ENCODE measurements at regions not wholly inside any gene's neighbourhood (a gene's known extent, or its start where the extent isn't known, plus 50 kb on each side); places are given as distances from the start of the nearest gene placed in this dataset.

DNA sequence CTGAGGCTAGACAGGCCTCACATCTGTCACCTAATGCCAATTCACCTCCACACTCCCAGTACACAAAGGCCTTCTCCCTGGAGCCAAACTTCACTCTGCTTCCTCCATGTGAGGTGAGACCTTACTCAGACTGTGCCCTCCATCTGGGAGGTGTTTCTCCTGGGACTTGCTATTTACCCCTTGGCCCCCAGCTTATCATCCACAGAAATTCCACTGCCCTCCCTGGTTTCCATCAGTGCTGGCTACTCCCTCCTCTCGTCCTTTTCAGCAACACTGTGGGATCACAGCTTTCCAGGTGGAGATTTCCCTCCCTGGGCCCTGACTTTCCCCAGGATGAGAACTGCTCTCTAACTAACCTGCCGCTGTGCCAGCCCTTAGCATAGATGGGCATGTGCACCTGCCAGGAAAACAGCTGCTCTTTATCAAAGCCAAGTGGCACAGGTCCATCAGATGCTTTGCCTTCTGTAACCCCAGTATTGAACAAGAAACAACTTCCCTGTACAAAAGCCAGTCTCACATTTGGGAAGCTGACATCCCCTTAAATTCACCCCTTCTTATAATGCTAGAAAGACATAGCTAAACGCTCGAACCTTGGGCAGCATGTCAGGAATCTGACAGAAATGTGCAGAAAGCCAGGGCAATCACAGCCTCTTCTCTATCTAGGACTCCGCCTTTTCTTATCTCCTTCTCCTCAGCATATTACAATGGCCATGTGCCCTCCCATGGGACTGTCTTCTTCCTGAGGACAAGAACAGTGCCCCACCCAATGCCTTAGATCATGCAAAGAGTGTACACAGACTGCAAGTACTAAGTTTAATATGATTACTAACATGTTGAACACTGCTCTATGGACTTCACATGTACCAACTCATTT lies 535.5 kb upstream of the ID2 start:
- H3K4me1 Mint-ChIP-seq (ENCODE audit: unreplicated experiment) = peaks cover 24% of the 10 kb centered on the region
- peaks cover 3% of the 10 kb centered on the region for H3K9me3 Mint-ChIP-seq
- no peak for DNase-seq (ENCODE audit: extremely low spot score, unreplicated experiment)
- no peaks in the 10 kb centered on the region for H3K36me3 Mint-ChIP-seq
- no peak overlapping the region for H3K27ac Mint-ChIP-seq
- no peak for TF ChIP-seq CTCF (conservative IDR thresholded peaks at IDR 0.05)
- H3K27me3 Mint-ChIP-seq = no peaks in the 10 kb centered on the region
- no peak overlapping the region for H3K4me3 Mint-ChIP-seq

- H3K4me3 Mint-ChIP-seq = no peak overlapping the region
- no peak for TF ChIP-seq CTCF (conservative IDR thresholded peaks at IDR 0.05)
- DNase-seq (ENCODE audit: extremely low spot score, unreplicated experiment) = no peak
- H3K27ac Mint-ChIP-seq = no peak overlapping the region
- H3K36me3 Mint-ChIP-seq = no peaks in the 10 kb centered on the region
- peaks cover 20% of the 10 kb centered on the region for H3K4me1 Mint-ChIP-seq (ENCODE audit: unreplicated experiment)
- H3K9me3 Mint-ChIP-seq = peaks cover 3% of the 10 kb centered on the region
- no peaks in the 10 kb centered on the region for H3K27me3 Mint-ChIP-seq
These were observed 533.4 kb upstream of the ID2 start for GRCh38 chr2:8148260-8149006.

DNA sequence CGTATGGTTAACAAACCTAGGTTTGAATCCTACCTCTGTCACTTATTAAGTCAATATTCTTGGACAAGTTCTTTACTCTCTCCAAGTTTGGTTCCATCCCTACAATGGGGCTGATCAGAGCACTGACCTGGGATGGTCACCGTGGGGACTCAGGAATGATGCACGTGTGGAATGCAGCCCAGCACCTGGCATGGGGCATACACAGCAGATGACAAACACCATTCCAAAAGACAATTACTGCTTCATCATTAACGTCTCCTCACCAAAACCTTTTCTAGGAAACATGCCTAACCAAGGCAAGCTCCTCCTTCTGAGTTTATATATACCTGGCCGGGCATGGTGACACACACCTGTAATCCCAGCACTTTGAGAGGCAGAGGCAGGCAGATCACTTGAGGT lies 532.9 kb upstream of the ID2 start:
- peaks cover 3% of the 10 kb centered on the region for H3K9me3 Mint-ChIP-seq
- TF ChIP-seq CTCF (conservative IDR thresholded peaks at IDR 0.05) = no peak

GRCh38 chr2:8149985-8150539 lies 531.8 kb upstream of the ID2 start:
- Mint-ChIP-seq H3K27me3 (no peaks in the 10 kb centered on the region), H3K36me3 (no peaks in the 10 kb centered on the region), H3K4me1 (ENCODE audit: unreplicated experiment) (peaks cover 20% of the 10 kb centered on the region), H3K9me3 (peaks cover 3% of the 10 kb centered on the region), H3K4me3 (no peak overlapping the region), H3K27ac (no peak overlapping the region)
- no peak for DNase-seq (ENCODE audit: extremely low spot score, unreplicated experiment)
- TF ChIP-seq CTCF (conservative IDR thresholded peaks at IDR 0.05) = no peak

More for the DNA sequence above, 532.9 kb upstream of the ID2 start:
- H3K36me3 Mint-ChIP-seq = no peaks in the 10 kb centered on the region
- H3K27me3 Mint-ChIP-seq = no peaks in the 10 kb centered on the region
- no peak for DNase-seq (ENCODE audit: extremely low spot score, unreplicated experiment)
- no peak overlapping the region for H3K27ac Mint-ChIP-seq
- H3K4me3 Mint-ChIP-seq = no peak overlapping the region
- peaks cover 20% of the 10 kb centered on the region for H3K4me1 Mint-ChIP-seq (ENCODE audit: unreplicated experiment)

- Mint-ChIP-seq H3K4me1 (ENCODE audit: unreplicated experiment) (peaks cover 13% of the 10 kb centered on the region), H3K27ac (no peak overlapping the region), H3K9me3 (peaks cover 3% of the 10 kb centered on the region), H3K36me3 (no peaks in the 10 kb centered on the region), H3K27me3 (no peaks in the 10 kb centered on the region), H3K4me3 (no peak overlapping the region)
- TF ChIP-seq CTCF (conservative IDR thresholded peaks at IDR 0.05) = no peak
- no peak for DNase-seq (ENCODE audit: extremely low spot score, unreplicated experiment)
These were observed 530.0 kb upstream of the ID2 start for GRCh38 chr2:8151888-8152287.

All from type B pancreatic cell (in vitro differentiated cells).